ENCODE measurements at regions not wholly inside any gene's neighbourhood (a gene's known extent, or its start where the extent isn't known, plus 50 kb on each side); places are given as distances from the start of the nearest gene placed in this dataset.

- Histone ChIP-seq H3K27me3 (ENCODE audit: insufficient read depth) (no peaks in the 10 kb centered on the region), H3K4me1 (ENCODE audit: control insufficient read depth in 1 of 2, insufficient read depth in 2 of 2, low read depth in 1 of 2, low read length in 1 of 2) (no peaks in the 10 kb centered on the region), H3K9me2 (no peaks in the 10 kb centered on the region), H4K20me1 (ENCODE audit: insufficient read depth) (no peaks in the 10 kb centered on the region), H3K36me3 (replicated peaks in 1 of 2; ENCODE audit: control insufficient read depth in 1 of 2, insufficient read depth in 2 of 2, low read length in 1 of 2) (no peaks in the 10 kb centered on the region), H3K9ac (no peak overlapping the region), H3F3A (replicated peaks; ENCODE audit: insufficient read depth) (no peaks in the 10 kb centered on the region), H3K4me3 (ENCODE audit: low read depth in 2 of 2, low read length in 1 of 2) (no peak overlapping the region), H2AFZ (ENCODE audit: low read depth) (no peak overlapping the region), H3K27ac (ENCODE audit: low read depth in 2 of 2, low read length in 1 of 2) (no peak overlapping the region), H3K79me2 (ENCODE audit: insufficient read depth) (no peaks in the 10 kb centered on the region), H3K4me2 (no peak overlapping the region), H3K9me3 (0 out of 2 replicates have a peak, but pooled peaks cover 5% of the 10 kb centered on the region)
- no peak for TF ChIP-seq EZH2phosphoT487 (IDR thresholded peaks at IDR 0.05; ENCODE audit: borderline replicate concordance, low read depth)
- no peak for TF ChIP-seq TAF1 (IDR thresholded peaks at IDR 0.05; ENCODE audit: borderline replicate concordance, low read depth, low read length)
- TF ChIP-seq TEAD4 (IDR thresholded peaks at IDR 0.05; ENCODE audit: borderline replicate concordance, insufficient read depth): no peak
- no peak for TF ChIP-seq USF1 (IDR thresholded peaks at IDR 0.05; ENCODE audit: borderline replicate concordance, low read depth)
- TF ChIP-seq GATA2 (CRISPR knock-in tag; IDR thresholded peaks at IDR 0.05): no peak
- TF ChIP-seq TCF12 (IDR thresholded peaks at IDR 0.05): no peak
- TF ChIP-seq FOXM1 (IDR thresholded peaks at IDR 0.05; ENCODE audit: low read depth): no peak
- TF ChIP-seq, protein P1, sequence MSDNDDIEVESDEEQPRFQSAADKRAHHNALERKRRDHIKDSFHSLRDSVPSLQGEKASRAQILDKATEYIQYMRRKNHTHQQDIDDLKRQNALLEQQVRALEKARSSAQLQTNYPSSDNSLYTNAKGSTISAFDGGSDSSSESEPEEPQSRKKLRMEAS (IDR thresholded peaks at IDR 0.05; ENCODE audit: low read depth): no peak
- no peak for TF ChIP-seq YY1 (IDR thresholded peaks at IDR 0.05; ENCODE audit: low read depth)
- TF ChIP-seq SMC3 (IDR thresholded peaks at IDR 0.05; ENCODE audit: low read depth, low read length): no peak
- TF ChIP-seq RXRA (IDR thresholded peaks at IDR 0.05; ENCODE audit: borderline replicate concordance, low read depth): no peak
- TF ChIP-seq, protein P2, sequence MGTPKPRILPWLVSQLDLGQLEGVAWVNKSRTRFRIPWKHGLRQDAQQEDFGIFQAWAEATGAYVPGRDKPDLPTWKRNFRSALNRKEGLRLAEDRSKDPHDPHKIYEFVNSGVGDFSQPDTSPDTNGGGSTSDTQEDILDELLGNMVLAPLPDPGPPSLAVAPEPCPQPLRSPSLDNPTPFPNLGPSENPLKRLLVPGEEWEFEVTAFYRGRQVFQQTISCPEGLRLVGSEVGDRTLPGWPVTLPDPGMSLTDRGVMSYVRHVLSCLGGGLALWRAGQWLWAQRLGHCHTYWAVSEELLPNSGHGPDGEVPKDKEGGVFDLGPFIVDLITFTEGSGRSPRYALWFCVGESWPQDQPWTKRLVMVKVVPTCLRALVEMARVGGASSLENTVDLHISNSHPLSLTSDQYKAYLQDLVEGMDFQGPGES (IDR thresholded peaks at IDR 0.05; ENCODE audit: low read depth, low read length): no peak
- ChIA-PET POLR2A (interaction anchor here (0.7 kb wide), 1 partner anchor 26 kb away, joined by 4 read pairs; no protein-coding TSS in a partner anchor), CTCF (interaction anchor here (1.2 to 2.1 kb wide), 2 partner anchors 10 to 86 kb away, joined by 3 to 5 read pairs; no protein-coding TSS in a partner anchor)
- DNase-seq: no peak
- WGBS (ENCODE audit: low lambda C conversion rate): 47% methylated on average over 1 of the region's 1 CpG
Measured at GRCh38 chr17:69796078-69796477, 278.9 kb upstream of the KCNJ16 start.

DNA sequence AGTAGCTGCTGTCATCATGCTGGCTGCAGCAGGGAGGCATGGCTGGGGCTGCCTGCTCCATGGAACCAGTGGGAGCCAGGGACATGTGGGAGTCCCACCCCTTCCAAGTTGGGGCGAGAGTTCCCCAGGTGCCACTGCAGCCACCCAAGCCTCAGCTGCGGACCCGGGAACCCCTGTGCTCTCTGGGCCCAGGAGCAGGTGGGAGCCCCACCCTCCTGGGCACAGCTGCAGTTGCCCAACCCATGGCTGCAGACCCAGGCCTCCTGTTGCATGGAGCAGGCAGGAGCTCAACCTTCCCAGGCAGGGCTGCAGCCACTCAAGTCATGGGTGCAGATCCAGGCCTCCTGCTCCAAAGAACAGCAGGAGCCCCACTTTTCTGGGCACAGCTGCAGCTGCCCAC, 274.2 kb upstream of the KCNJ16 start:
- POLR2A ChIA-PET: no interaction called here
- H3K27ac ChIP-seq (ENCODE audit: low read depth in 2 of 2, low read length in 1 of 2): no peak overlapping the region
- DNase-seq: no peak
- no peaks in the 10 kb centered on the region for H3K9me2 ChIP-seq
- no peaks in the 10 kb centered on the region for H3K4me1 ChIP-seq (ENCODE audit: control insufficient read depth in 1 of 2, insufficient read depth in 2 of 2, low read depth in 1 of 2, low read length in 1 of 2)
- CTCF ChIA-PET: no interaction called here
- H4K20me1 ChIP-seq (ENCODE audit: insufficient read depth): no peaks in the 10 kb centered on the region
- TF ChIP-seq FOSL2 (IDR thresholded peaks at IDR 0.05; ENCODE audit: borderline replicate concordance, low read depth): no peak
- no peak for TF ChIP-seq ELF1 (IDR thresholded peaks at IDR 0.05)
- TF ChIP-seq POLR2AphosphoS5 (IDR thresholded peaks at IDR 0.05; ENCODE audit: low read depth, low read length): no peak
- TF ChIP-seq CTCF (IDR thresholded peaks at IDR 0.05): no peak
- no peak for TF ChIP-seq RCOR1 (IDR thresholded peaks at IDR 0.05; ENCODE audit: low read length)
- no peak for TF ChIP-seq NRF1 (IDR thresholded peaks at IDR 0.05; ENCODE audit: low read depth, low read length)
- no peak for TF ChIP-seq CHD2 (IDR thresholded peaks at IDR 0.05; ENCODE audit: low read length, partially characterized antibody)
- no peak for TF ChIP-seq TAF1 (IDR thresholded peaks at IDR 0.05; ENCODE audit: borderline replicate concordance, low read depth, low read length)
- TF ChIP-seq JUND (IDR thresholded peaks at IDR 0.05): no peak
- TF ChIP-seq SIN3A (IDR thresholded peaks at IDR 0.05; ENCODE audit: borderline replicate concordance, low read depth, low read length): no peak
- no peak for TF ChIP-seq RXRA (IDR thresholded peaks at IDR 0.05; ENCODE audit: borderline replicate concordance, low read depth)
- H3K4me3 ChIP-seq (ENCODE audit: low read depth in 2 of 2, low read length in 1 of 2): no peak overlapping the region
- H2AFZ ChIP-seq (ENCODE audit: low read depth): no peak overlapping the region
- H3K27me3 ChIP-seq (ENCODE audit: insufficient read depth): no peaks in the 10 kb centered on the region
- H3K36me3 ChIP-seq (replicated peaks in 1 of 2; ENCODE audit: control insufficient read depth in 1 of 2, insufficient read depth in 2 of 2, low read length in 1 of 2): no peaks in the 10 kb centered on the region
- WGBS (ENCODE audit: low lambda C conversion rate): 56% methylated on average over 3 of the region's 3 CpGs
- H3K79me2 ChIP-seq (ENCODE audit: insufficient read depth): no peaks in the 10 kb centered on the region
- no peaks in the 10 kb centered on the region for H3F3A ChIP-seq (replicated peaks; ENCODE audit: insufficient read depth)
- no peak overlapping the region for H3K4me2 ChIP-seq
- no peak overlapping the region for H3K9ac ChIP-seq
- H3K9me3 ChIP-seq: 0 out of 2 replicates have a peak, but pooled peaks cover 5% of the 10 kb centered on the region

All from SK-N-SH (cell line).